OCI-M2 (cell line): ENCODE measurements at regions not wholly inside any gene's neighbourhood (a gene's known extent, or its start where the extent isn't known, plus 50 kb on each side); places are given as distances from the start of the nearest gene placed in this dataset.
"Not testable (repeated sequence)": the region's sequence is repeated elsewhere in the genome, so short reads cannot be mapped to it uniquely, and the experiment has no call there.

Experiments used
- DNase-seq: peaks from one replicate; lab custom pipeline; 2025; ENCODE audit not compliant: unreplicated experiment; lab: John Stamatoyannopoulos, UW

- DNase-seq, result no peak
Measured at GRCh38 chr3:81887448-81887847, 126.0 kb upstream of the GBE1 start.

DNA sequence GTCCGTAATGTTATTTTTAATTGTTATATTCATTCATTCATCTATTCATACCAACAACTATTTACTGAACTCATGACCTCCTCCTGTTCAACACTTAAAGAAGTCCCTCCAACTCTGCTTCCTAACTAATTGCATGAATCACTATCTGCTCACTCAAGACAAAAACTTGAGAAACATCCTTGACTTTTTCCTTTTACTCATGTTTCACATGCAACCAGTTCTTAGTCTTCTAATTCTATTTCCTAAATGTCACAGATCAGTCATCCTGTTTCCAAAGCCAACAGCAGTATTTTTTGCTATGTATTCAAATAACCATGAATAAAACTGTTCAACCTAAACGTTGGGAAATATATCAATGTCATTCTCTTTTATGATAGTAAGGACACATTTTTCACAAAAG, 124.6 kb upstream of the GBE1 start:
- no peak for DNase-seq

- no peak for DNase-seq
Measured at GRCh38 chr3:81884791-81885190, 123.3 kb upstream of the GBE1 start.

DNA sequence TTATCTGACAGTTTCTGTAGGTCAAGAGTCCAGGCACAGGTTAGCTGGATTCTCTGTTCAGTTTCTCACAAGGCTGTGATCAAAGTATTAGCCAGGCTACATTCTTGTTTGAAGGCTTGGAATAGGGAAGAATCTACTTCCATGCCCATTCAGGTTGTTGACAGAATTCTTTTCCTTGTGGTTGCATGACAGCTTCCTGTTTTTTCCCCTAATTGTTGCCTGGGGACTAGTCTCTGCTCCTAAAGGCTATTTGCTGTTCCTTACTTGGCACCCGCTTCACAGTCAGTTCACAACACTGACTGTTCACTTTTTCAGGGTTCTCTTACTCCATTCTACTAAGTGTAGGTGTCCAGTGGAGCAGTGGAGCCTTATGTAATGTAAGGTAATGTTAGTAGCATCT, 115.4 kb upstream of the GBE1 start:
- DNase-seq, result no peak

GRCh38 chr3:81874738-81875137, 113.3 kb upstream of the GBE1 start:
- no peak for DNase-seq

DNA sequence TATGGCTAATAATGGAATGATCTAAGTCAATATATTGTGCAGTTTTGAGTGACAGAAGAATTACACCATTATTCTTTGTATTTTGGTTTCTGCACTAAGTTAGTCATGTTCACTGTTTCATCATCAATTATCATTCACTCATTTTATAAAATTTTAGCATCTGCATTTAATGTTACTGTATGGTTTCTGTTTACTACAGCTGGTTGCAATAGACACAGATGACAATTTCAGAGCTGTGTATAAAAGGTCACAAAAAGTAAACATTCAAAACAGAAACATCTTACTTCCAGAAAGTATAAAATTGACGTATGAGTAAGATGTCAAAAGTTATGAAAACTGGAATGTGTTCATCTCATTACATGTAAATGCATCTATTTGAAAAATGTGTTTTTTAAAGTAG, 111.1 kb upstream of the GBE1 start:
- DNase-seq, result no peak

GRCh38 chr3:81871358-81872155, 110.1 kb upstream of the GBE1 start:
- no peak for DNase-seq

DNA sequence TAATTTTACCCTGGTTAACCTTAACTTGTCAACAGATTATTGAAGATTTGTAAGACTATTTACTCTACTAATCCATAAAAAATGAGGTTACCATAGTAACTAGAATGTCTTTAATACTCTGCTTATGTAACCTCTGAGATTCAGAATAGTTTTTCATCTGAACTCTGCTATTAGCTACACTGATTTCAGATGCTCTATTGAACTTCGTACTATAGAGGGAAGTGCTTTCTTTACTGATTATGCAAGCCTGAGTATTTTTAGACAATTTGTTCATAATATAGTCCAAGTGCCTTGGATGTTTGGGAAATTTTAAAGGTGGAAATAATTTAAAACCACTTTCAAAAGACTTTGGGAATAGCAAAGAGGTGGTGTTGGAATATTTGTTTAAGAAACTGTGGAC, 107.9 kb upstream of the GBE1 start:
- DNase-seq, result no peak

DNA sequence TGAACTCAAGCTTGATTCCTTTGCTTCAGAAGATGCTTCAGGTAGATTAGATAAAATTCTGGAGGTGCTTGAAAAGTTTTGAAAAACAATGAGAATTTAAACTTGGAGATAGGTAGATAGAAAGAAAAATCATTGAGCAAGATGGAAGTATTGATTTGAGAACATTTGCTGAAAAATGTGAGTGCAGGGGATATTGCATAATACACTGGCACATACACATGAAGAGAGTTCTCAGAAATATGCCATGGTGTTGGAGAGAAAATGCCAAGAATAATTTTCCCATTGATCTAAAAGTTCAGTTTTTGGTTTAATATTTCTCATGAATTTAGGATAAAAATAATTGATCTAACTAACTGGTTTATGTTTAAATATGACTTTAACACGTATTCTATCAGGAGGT, 107.2 kb upstream of the GBE1 start:
- DNase-seq, result no peak

DNA sequence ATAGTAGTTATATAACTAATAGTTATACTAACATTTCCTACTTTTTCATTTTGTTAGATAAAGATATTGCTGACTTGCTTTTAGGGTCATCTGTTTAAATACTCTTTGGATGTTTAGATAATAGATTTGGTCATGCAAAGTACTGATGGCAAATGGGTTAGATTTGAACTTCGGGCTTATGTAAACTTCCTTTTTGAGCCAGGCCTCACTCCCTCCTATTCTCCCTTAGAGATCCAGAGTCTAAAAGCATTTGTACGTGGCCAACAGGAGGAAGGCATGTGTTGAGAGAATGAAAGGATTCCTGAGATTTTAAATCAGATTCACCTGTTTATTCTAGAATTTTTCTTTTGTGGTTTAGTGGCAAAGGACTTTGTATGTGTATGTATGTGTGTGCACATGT, 106.4 kb upstream of the GBE1 start:
- DNase-seq, result no peak

DNA sequence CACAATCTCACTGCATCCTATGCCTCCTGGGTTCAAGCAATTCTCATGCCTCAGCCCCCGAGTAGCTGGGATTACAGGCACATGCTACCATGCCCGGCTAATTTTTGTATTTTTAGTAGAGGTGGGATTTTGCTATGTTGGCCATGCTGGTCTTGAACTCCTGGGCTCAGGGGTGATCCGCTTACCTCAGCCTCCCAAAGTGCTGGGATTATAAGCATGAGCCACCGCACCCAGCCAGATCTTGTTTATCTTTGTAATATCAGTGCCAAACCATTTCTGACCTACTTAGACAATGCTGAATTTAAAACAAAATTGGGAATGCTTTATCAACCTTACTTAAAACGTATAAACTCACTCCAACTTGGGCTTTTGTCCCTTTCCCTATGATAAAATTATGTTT, 103.7 kb upstream of the GBE1 start:
- not testable (repeated sequence) for DNase-seq

DNA sequence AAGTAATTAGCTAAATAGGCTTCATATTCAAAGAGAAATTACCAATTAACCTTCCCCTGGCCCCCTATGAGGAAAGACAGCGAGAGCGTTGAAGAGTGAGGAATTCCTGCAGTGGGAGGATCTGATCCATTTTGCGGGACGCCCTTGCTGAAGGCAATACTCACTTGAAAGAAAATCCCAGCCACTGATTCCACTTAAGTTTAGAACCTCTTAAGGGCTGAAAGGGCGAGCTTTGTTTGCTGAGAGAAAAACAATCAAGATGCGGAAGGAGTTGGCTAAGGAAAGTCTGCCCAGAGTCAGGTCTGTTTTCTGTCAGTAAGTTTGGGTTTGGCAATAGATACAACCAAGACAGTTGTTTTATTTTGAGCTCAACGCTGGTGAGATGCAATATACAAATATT, 102.8 kb upstream of the GBE1 start:
- no peak for DNase-seq

DNA sequence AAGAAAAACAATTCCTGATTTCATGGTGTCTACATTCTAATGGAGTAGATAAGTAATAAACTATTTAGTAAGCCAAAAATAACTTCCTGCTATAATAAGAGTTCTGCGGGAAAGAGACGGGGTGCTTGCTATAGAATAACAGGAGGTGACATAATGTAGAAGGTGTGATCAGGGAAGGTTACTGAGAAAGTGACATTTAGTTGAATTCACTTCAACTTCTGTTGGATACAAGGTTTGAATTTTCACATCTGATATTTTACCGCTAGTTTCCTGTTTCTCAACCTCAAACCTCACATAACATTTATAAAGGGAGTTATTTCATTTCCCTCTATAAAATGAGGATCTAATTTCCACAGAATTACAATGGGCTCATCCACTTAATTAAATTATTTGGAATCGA, 102.3 kb upstream of the GBE1 start:
- DNase-seq, result no peak

DNA sequence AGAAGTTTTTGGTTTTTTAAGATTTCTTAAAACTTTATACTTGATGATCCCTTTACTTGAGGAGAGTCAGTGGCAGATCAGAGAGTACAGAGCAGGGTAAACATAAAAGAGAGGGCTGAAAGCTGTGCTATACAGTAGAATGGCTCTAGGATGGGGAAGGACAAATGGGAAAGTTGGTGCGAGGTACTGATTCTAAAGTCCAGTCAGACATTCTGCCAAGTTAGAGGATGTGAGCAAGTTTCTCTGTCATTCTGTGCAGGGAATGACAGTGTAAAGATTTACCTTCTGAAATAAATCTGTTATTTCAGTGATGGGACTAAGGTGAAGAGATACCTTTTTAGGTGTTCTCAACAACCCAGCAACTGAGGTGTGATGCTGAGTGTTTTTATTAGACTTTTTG, 100.1 kb upstream of the GBE1 start:
- DNase-seq, result no peak

DNA sequence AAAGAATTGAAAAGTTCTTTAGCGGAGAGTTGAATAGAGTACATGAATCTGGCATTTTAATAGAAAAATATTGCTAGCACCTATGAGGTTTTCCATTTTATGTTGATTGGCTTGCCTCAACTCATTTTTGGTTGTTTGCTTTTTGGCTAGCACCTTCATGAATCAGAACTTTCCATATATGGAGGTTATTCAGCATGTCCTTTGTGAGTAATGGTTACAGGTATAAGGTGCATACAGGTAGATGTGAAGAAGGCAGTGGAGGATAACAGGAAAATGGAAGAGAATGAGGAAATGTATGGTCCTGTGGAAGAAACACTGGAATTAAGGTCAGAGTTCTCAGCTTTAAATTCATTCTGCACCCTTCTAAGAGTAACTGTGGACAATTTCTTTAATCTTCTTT, 98.1 kb upstream of the GBE1 start:
- no peak for DNase-seq

DNA sequence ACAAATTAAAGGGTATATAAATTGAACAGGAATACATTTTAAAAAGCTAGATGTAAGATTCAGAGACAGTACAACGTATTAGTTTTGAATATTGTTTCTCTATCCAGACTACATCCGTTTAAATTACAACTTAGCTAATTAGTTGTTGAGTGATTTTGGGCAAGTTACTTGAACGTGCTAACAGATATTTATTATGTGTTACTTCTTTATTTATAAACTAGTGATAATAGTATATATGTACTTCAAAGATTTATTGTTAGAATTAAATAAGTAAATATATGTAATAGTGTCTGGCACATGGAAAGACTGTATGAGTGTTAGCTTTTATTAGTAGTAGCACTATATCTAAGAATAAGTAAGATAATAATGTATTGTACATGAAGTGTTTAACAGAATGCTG, 92.0 kb upstream of the GBE1 start:
- no peak for DNase-seq

DNA sequence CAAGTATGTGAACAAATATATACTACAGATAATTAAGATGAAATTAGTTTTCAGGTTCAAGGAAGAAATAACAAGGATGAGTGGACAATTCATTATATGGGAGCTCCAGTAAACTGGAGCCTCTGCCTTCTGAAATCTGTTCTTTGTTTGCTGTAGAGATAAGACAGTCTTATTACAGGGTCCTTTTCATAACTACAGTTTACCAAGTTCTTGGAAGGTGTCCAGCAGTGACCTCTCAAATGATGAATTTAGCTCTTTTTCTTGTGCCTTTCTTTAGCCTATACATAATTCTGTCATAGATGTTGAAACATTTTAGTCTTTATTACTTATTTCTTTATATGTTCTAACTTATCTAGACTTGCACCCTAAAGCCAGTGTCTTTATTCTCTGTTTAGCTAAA, 89.7 kb upstream of the GBE1 start:
- DNase-seq, result no peak

DNA sequence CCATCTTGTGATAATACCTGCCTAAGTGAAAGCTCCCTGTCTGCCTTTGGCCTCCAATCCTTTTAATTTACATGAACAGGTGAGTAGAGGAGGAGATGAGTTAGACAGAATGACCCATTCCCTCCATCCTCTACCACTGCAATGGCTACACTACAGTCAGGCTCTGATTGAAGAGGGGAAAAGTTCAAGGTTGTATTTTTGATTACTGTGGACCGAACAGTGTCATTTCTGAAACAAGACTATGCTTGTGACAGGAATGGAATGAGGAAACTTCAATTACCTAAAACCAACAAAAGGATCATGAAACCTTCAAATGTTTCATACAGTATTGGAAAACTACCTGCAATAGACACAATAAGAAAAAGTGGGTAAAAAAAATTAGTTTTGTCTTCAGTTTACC, 85.5 kb upstream of the GBE1 start:
- DNase-seq, result no peak

DNA sequence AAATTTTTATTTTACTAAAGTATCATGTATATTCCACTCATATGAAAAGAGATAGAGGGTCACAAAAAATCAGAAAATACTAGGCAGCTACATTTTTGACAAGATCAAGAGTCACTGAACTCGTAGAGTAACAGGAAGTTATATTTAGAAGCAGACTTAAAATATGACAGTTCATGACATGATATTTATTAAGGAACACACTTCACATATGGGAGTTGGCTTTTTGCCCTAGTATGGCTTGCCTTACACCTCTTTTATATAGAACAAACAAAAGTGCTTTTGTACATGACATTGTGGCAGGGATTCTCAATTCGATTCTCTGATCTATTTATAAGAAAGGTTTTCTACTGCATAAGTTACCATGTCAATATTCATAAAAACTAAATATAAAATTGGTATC, 80.1 kb upstream of the GBE1 start:
- no peak for DNase-seq

DNA sequence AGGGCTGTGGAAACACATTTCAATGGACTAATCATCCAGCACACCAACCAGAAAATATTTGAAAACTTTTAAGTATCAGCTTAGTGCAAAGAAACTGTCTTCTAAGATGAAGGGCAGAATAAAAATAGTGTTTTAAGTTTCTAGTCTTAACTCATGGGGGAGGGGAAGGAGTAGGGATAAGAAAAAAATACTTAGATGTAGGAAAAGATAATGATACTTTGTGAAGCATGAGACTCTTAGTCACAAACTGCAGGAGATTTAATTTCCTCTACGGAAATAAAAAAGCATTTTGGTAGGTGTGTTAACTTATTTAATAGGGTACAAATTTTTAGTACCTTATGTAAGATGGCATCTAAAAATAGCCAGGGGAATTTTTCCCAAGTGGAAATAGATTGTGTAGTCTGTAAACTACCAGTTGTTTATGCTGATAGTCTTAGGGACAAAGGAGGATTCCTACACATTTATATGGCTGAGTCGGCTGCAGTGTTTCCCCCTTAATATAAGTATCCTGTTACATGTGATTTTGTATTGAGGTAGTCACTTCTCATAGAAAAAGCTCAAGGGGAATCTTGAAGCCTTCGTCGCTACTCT, 78.2 kb upstream of the GBE1 start:
- DNase-seq, result no peak

- DNase-seq, result no peak
Measured at GRCh38 chr3:81838457-81838856, 77.0 kb upstream of the GBE1 start.

GRCh38 chr3:81837071-81837593, 75.7 kb upstream of the GBE1 start:
- DNase-seq, result no peak

DNA sequence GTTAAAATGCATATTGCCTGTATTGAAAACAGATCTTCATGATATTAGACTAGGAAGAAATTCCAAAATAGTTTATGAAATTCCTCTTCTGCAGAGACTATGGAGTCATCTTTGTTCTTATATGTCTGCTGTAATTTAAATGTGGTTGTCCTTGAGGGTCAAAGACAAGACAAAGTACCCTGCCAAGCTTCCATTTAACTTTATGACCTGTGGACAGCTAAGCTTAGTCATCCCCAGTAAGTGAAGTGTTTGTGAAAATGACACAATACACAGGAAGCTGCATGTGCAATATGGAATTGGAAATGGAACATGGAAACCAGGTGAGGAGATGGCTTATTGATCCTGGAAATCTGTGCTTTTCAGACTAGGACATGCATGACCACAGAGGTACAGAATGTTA, 68.5 kb upstream of the GBE1 start:
- DNase-seq, result no peak
